ENCODE measurements at regions not wholly inside any gene's neighbourhood (a gene's known extent, or its start where the extent isn't known, plus 50 kb on each side); places are given as distances from the start of the nearest gene placed in this dataset.
"Not testable (repeated sequence)": the region's sequence is repeated elsewhere in the genome, so short reads cannot be mapped to it uniquely, and the experiment has no call there.

GRCh38 chr10:9357471-9357870, 1303.0 kb downstream of the GATA3 start:
- Histone ChIP-seq H3K36me3 (no peaks in the 10 kb centered on the region), H4K20me1 (no peaks in the 10 kb centered on the region), H3K4me3 (no peak overlapping the region), H3K27me3 (no peaks in the 10 kb centered on the region), H3K4me1 (peaks cover 2% of the 10 kb centered on the region), H3K27ac (no peak overlapping the region), H3K9me3 (no peaks in the 10 kb centered on the region), H3K4me2 (no peak overlapping the region), H3K9ac (no peak overlapping the region)
- TF ChIP-seq Cebpa-rat (IDR thresholded peaks at IDR 0.05), result no peak

DNA sequence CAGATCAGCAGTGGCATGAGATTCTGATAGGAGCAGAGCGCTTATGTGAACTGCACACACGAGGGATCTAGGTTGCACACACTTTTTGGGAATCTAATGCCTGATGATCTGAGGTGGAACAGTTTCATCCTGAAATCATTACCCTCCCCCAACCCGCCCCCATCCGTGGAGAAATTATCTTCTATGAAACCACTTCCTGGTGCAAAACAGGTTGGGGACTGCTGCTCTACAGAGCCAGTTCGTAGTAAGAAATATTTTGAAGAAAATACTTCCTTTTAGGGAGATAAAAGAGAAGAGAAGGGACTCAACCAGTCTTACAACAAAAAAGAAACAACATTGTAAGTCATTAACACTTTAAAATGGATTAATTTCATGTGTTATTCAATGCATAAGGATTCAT, 1308.2 kb downstream of the GATA3 start:
- Histone ChIP-seq H3K36me3 (no peaks in the 10 kb centered on the region), H3K4me3 (no peak overlapping the region), H3K9ac (no peak overlapping the region), H3K4me2 (peak overlapping the region; percentile 36), H4K20me1 (no peaks in the 10 kb centered on the region), H3K27ac (no peak overlapping the region), H3K9me3 (no peaks in the 10 kb centered on the region), H3K27me3 (no peaks in the 10 kb centered on the region), H3K4me1 (peaks cover 10% of the 10 kb centered on the region)
- no peak for TF ChIP-seq Cebpa-rat (IDR thresholded peaks at IDR 0.05)

- Histone ChIP-seq H3K27ac (no peak overlapping the region), H3K36me3 (no peaks in the 10 kb centered on the region), H4K20me1 (no peaks in the 10 kb centered on the region), H3K9ac (no peak overlapping the region), H3K4me1 (no peaks in the 10 kb centered on the region), H3K27me3 (no peaks in the 10 kb centered on the region), H3K9me3 (no peaks in the 10 kb centered on the region), H3K4me3 (no peak overlapping the region), H3K4me2 (no peak overlapping the region)
- TF ChIP-seq Cebpa-rat (IDR thresholded peaks at IDR 0.05), result no peak
Observed at GRCh38 chr10:9379183-9379582, 1324.7 kb downstream of the GATA3 start.

DNA sequence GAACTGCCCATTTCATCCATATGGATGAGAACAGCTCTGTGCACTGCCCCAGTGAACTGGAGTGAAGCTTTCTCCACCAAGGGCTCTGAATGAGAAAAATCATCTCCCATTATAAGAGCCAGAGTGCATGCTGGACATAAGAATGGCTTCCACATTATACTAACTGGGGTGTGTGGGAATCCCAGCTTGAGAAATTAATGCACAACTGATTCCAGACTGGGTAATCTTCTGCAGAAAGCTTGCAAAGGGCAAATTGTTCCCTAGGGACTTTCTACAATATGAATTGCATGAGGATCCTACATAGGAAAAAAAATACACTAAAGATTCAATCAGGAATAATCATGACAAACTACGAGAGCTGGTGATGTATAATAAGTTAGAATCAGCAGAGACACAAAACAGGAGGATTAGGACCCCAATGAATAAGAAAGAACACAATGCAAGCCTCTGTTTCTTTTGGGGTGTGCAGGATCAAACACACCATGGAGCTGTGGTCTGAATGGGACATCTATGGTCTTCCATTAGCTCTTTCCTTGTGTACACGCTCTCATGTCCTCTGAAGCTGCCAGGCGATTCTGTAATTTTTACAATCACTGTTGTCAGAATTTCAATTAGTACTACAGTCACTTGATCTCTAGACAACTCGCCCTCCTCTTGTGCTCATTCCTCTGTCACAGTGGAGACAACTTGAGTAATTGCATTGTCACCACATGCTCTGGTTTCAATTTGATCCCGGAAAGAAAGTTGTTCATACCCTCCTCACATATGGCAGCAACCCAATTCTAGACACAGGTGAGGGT, 1327.4 kb downstream of the GATA3 start:
- Histone ChIP-seq H3K4me2 (no peak overlapping the region), H3K4me1 (no peaks in the 10 kb centered on the region), H3K9ac (no peak overlapping the region), H3K4me3 (no peak overlapping the region), H3K27ac (no peak overlapping the region), H3K27me3 (no peaks in the 10 kb centered on the region), H4K20me1 (no peaks in the 10 kb centered on the region), H3K36me3 (no peaks in the 10 kb centered on the region), H3K9me3 (no peaks in the 10 kb centered on the region)
- TF ChIP-seq Cebpa-rat (IDR thresholded peaks at IDR 0.05), result no peak

DNA sequence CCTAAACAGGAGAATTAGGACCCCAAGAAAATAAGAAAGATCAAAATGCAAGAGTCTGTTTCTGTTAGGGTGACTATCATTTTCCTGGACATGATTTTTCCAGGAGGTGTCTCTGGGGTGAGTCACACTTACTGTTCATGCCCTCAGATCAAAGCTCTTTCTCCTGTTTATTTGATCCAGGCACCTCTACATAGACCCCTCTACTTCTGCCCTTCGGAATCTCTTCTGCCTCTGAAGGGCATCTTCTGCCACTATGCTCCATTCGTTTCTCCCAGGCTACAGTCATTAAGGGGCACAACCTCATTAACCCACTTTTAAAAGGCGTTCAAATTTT, 1328.0 kb downstream of the GATA3 start:
- no peaks in the 10 kb centered on the region for H4K20me1 ChIP-seq
- H3K9ac ChIP-seq, result no peak overlapping the region
- no peak overlapping the region for H3K27ac ChIP-seq
- H3K36me3 ChIP-seq, result no peaks in the 10 kb centered on the region
- no peak for TF ChIP-seq Cebpa-rat (IDR thresholded peaks at IDR 0.05)
- no peaks in the 10 kb centered on the region for H3K27me3 ChIP-seq
- no peaks in the 10 kb centered on the region for H3K9me3 ChIP-seq
- H3K4me3 ChIP-seq, result no peak overlapping the region
- no peaks in the 10 kb centered on the region for H3K4me1 ChIP-seq
- no peak overlapping the region for H3K4me2 ChIP-seq

DNA sequence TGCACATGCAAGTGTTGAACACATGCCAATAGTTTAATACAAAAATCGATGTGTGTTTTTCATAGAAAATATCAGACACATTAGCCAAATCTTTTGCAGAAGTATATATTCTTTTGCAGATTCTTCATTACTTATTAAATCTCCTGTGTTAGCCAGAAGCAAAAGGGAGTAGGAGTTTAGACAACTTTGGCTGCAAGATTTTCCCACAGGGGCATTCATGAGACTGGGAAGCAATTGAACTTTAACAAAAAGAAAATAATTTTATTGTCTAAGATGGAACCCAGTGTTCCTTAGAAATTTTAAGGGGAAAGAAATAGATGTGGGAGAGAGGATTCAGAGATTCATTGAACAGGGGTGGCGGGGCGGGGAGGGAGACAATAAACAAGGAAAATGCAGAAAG, 1336.0 kb downstream of the GATA3 start:
- Histone ChIP-seq H3K27ac (no peak overlapping the region), H3K9me3 (peaks cover 4% of the 10 kb centered on the region; the same call in 1 of the 2 replicates), H3K27me3 (no peaks in the 10 kb centered on the region), H3K4me1 (no peaks in the 10 kb centered on the region), H3K4me2 (no peak overlapping the region), H3K4me3 (no peak overlapping the region), H4K20me1 (no peaks in the 10 kb centered on the region), H3K36me3 (no peaks in the 10 kb centered on the region), H3K9ac (no peak overlapping the region)
- TF ChIP-seq Cebpa-rat (IDR thresholded peaks at IDR 0.05), result no peak

DNA sequence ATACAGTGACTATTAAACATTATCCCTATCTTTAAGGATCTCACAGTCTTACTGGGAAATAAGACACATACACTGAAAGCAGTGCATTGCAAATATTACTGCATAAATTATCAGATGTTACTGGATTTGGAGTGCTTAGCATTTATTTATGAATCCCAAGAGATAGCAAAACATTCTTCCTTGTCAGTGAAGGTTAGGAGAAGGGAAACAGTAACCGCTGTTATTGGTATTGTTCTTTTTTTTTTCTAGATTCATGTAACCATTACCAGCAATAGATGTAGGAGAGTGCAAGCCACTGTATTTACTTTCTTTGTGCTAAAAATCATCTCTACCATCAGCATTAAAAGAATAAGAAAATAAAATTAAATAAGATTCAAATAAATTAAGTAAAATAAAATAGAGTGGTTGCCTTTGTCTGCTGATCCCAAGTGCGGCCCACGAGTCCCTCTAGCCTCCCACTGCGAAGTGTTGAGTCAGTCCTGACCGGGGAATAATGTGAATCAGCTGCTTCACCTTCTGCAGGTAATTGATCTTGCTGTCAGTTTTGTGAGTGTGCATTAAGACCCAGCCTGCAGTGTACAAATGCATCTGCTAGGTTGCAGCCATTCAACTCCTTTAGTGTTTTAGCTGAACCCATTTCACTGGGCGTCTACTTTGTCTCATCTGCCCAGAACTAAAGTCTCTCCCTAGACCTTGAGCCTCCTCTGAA, 1344.9 kb downstream of the GATA3 start:
- H3K27ac ChIP-seq, result no peak overlapping the region
- no peaks in the 10 kb centered on the region for H3K27me3 ChIP-seq
- H4K20me1 ChIP-seq, result no peaks in the 10 kb centered on the region
- TF ChIP-seq Cebpa-rat (IDR thresholded peaks at IDR 0.05), result no peak
- no peak overlapping the region for H3K9ac ChIP-seq
- H3K9me3 ChIP-seq, result no peaks in the 10 kb centered on the region
- no peaks in the 10 kb centered on the region for H3K36me3 ChIP-seq
- H3K4me2 ChIP-seq, result no peak overlapping the region
- no peaks in the 10 kb centered on the region for H3K4me1 ChIP-seq
- H3K4me3 ChIP-seq, result no peak overlapping the region

DNA sequence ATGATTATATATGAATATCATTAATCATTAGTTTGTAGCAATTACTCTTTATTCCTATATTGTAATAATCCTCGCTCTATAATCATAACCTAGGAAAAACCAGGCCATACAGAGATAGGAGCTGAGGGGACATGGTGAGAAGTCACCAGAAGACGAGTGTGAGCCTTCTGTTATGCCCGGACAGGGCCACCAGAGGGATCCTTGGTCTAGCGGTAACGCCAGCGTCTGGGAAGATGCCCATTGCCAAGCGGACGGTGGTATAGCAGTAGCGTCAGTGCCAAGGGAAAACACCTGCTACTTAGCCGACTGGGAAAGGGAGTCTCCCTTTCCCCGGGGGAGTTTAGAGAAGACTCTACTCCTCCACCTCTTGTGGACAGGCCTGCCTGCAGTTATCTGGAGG, 1347.6 kb downstream of the GATA3 start:
- H3K27ac ChIP-seq, H3K4me2 ChIP-seq, H4K20me1 ChIP-seq, H3K4me1 ChIP-seq, H3K9ac ChIP-seq, H3K4me3 ChIP-seq, H3K27me3 ChIP-seq, H3K9me3 ChIP-seq, H3K36me3 ChIP-seq: not testable (repeated sequence)

- not testable (repeated sequence) for H3K9me3 ChIP-seq, H3K36me3 ChIP-seq, H3K4me3 ChIP-seq
Observed at GRCh38 chr10:9402507-9403195, 1348.2 kb downstream of the GATA3 start.

GRCh38 chr10:9407201-9407600, 1352.7 kb downstream of the GATA3 start:
- not testable (repeated sequence) for H3K4me3 ChIP-seq, H3K4me1 ChIP-seq, H3K27me3 ChIP-seq, H4K20me1 ChIP-seq, H3K9ac ChIP-seq, H3K36me3 ChIP-seq, H3K4me2 ChIP-seq, H3K27ac ChIP-seq
- peaks cover 20% of the 10 kb centered on the region for H3K9me3 ChIP-seq

More at GRCh38 chr10:9402507-9403195, 1348.2 kb downstream of the GATA3 start:
- not testable (repeated sequence) for H4K20me1 ChIP-seq, H3K27ac ChIP-seq, H3K4me2 ChIP-seq, H3K27me3 ChIP-seq, H3K9ac ChIP-seq, H3K4me1 ChIP-seq

Measured in BLaER1 (cell line).